ENCODE measurements at regions not wholly inside any gene's neighbourhood (a gene's known extent, or its start where the extent isn't known, plus 50 kb on each side); places are given as distances from the start of the nearest gene placed in this dataset.
"Not testable (repeated sequence)": the region's sequence is repeated elsewhere in the genome, so short reads cannot be mapped to it uniquely, and the experiment has no call there.

DNA sequence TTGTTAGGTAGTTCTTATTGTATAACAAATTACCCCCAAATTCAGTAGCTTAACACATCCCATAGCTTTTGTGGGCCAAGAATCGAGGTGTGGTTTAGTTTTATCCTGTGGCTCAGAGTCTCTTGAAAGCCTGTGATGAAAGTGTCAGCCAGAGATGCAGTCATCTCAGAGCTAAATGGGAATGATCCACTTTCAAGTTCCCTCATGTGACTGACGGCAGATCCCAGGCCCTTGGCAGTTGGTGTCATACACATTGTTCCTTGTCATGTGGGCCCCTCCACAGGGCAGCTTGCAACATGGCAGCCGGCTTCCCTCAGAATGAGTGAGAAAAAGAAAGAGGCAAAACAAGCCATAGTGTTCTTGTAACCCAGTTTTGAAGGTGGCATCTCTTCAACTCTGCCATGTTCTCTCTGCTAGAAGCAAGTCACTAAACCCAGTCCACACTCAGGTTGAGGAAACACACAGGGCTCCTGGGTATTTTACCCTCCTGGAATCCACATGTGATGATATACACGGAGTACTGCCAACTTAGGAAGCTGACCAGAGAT, 153.1 kb upstream of the LRRC61 start:
- TF ChIP-seq FOXP1 (IDR thresholded peaks at IDR 0.05); FOXP1 (CRISPR knock-in tag; IDR thresholded peaks at IDR 0.05); MAZ (IDR thresholded peaks at IDR 0.05; ENCODE audit: borderline replicate concordance, low read depth, low read length); MAZ (CRISPR knock-in tag; IDR thresholded peaks at IDR 0.05; ENCODE audit: low read depth); HCFC1 (IDR thresholded peaks at IDR 0.05; ENCODE audit: low read depth, low read length): not testable (repeated sequence)
- TF ChIP-seq, protein P1, sequence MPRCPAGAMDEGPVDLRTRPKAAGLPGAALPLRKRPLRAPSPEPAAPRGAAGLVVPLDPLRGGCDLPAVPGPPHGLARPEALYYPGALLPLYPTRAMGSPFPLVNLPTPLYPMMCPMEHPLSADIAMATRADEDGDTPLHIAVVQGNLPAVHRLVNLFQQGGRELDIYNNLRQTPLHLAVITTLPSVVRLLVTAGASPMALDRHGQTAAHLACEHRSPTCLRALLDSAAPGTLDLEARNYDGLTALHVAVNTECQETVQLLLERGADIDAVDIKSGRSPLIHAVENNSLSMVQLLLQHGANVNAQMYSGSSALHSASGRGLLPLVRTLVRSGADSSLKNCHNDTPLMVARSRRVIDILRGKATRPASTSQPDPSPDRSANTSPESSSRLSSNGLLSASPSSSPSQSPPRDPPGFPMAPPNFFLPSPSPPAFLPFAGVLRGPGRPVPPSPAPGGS (CRISPR knock-in tag; IDR thresholded peaks at IDR 0.05): not testable (repeated sequence)
- TF ChIP-seq, protein P2, sequence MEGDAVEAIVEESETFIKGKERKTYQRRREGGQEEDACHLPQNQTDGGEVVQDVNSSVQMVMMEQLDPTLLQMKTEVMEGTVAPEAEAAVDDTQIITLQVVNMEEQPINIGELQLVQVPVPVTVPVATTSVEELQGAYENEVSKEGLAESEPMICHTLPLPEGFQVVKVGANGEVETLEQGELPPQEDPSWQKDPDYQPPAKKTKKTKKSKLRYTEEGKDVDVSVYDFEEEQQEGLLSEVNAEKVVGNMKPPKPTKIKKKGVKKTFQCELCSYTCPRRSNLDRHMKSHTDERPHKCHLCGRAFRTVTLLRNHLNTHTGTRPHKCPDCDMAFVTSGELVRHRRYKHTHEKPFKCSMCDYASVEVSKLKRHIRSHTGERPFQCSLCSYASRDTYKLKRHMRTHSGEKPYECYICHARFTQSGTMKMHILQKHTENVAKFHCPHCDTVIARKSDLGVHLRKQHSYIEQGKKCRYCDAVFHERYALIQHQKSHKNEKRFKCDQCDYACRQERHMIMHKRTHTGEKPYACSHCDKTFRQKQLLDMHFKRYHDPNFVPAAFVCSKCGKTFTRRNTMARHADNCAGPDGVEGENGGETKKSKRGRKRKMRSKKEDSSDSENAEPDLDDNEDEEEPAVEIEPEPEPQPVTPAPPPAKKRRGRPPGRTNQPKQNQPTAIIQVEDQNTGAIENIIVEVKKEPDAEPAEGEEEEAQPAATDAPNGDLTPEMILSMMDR (CRISPR knock-in tag; IDR thresholded peaks at IDR 0.05): not testable (repeated sequence)
